MM.1S (cell line): ENCODE measurements at regions not wholly inside any gene's neighbourhood (a gene's known extent, or its start where the extent isn't known, plus 50 kb on each side); places are given as distances from the start of the nearest gene placed in this dataset.

Experiments used
- DNase-seq: peaks from one replicate; pipeline ENCODE4 v3.0.0-alpha.2; 2015
- H2AFZ ChIP-seq: fragments of 300-600 bp; sonication (generic); 2 replicates; pipeline ENCODE4 v1.6.0; 2016; ENCODE audit warnings: antibody characterized with exemption, low read length
- H3F3A ChIP-seq: fragments of 300-600 bp; sonication (generic); 2 replicates; pipeline ENCODE4 v1.6.1; 2016; ENCODE audit warnings: mild to moderate bottlenecking, antibody characterized with exemption, low read length, moderate library complexity, mixed read lengths; ENCODE audit not compliant: insufficient read depth
- H3K27ac ChIP-seq: fragments of 300-600 bp; sonication (generic); 2 replicates; pipeline ENCODE4 v1.5.1; 2016; ENCODE audit warnings: mild to moderate bottlenecking, low read length
- H3K27me3 ChIP-seq: fragments of 300-600 bp; sonication (generic); replicated peaks from 2 replicates; pipeline ENCODE4 v1.6.0; 2016; ENCODE audit warnings: low read length; ENCODE audit not compliant: insufficient read depth
- H3K36me3 ChIP-seq: fragments of 300-600 bp; sonication (generic); replicated peaks from 2 replicates; pipeline ENCODE4 v1.6.1; 2016; ENCODE audit warnings: mild to moderate bottlenecking, low read length, mixed read lengths; ENCODE audit not compliant: insufficient read depth
- H3K4me1 ChIP-seq: fragments of 300-600 bp; sonication (generic); 2 replicates; pipeline ENCODE4 v1.6.1; 2016; ENCODE audit warnings: low read length, mixed read lengths
- H3K4me2 ChIP-seq: fragments of 300-600 bp; sonication (generic); 2 replicates; pipeline ENCODE4 v1.6.0; 2016; ENCODE audit warnings: low read depth, low read length
- H3K4me3 ChIP-seq: fragments of 300-600 bp; sonication (generic); 2 replicates; pipeline ENCODE4 v1.5.1; 2016; ENCODE audit warnings: low read length, mixed read lengths
- H3K79me2 ChIP-seq: fragments of 300-600 bp; sonication (generic); 2 replicates; pipeline ENCODE4 v1.6.1; 2016; ENCODE audit warnings: mixed run types, low read length, mixed read lengths
- H3K9ac ChIP-seq: fragments of 300-600 bp; sonication (generic); 2 replicates; pipeline ENCODE4 v1.6.1; 2016; ENCODE audit warnings: low read length, mixed read lengths
- H3K9me2 ChIP-seq: fragments of 300-600 bp; sonication (generic); replicated peaks from 2 replicates; pipeline ENCODE4 v1.6.1; 2016; ENCODE audit warnings: mild to moderate bottlenecking, low read length, mixed read lengths; ENCODE audit not compliant: insufficient read depth
- H3K9me3 ChIP-seq: fragments of 300-600 bp; sonication (generic); replicated peaks from 2 replicates; pipeline ENCODE4 v1.6.1; 2016; ENCODE audit warnings: mild to moderate bottlenecking, low read length, mixed read lengths; ENCODE audit not compliant: insufficient read depth
- H4K20me1 ChIP-seq: fragments of 300-600 bp; sonication (generic); 2 replicates; pipeline ENCODE4 v1.6.1; 2016; ENCODE audit warnings: mild to moderate bottlenecking, low read length, moderate library complexity, mixed read lengths; ENCODE audit not compliant: insufficient read depth
- EZH2 ChIP-seq: fragments of 300-600 bp; sonication (generic); optimal IDR thresholded peaks from 2 replicates; pipeline ENCODE3; 2017; ENCODE audit warnings: low read depth, mild to moderate bottlenecking, antibody characterized with exemption, low read length, mixed read lengths
- EZH2phosphoT487 ChIP-seq: fragments of 300-600 bp; sonication (generic); IDR thresholded peaks from 2 replicates; pipeline ENCODE4 v1.6.1; 2018; ENCODE audit warnings: antibody characterized with exemption, low read length
- TF ChIP-seq, protein P1 (sequence below): fragments of 300-600 bp; sonication (generic); IDR thresholded peaks from 2 replicates; pipeline ENCODE4 v1.5.1; 2016; ENCODE audit warnings: antibody characterized with exemption, low read length, mixed read lengths

DNA sequence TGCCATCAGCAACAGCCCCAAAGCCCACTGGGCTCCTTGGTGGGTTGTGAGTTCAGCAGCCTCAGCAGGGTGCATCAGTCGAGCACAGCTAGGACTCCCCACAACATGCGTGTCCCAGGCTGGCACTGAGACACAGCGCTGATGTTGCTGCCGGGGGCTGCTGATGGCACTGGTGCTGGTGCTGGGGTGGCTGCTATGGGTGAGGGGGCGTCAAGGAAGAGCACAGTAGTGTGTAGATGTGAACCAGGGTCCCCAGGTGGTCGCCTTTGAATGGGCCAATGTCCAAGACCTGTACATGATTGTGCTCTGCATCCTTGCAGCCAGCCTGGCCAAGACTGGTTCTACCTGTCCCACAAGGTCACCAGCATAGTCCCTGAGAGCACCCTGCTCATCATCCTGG, 121.3 kb upstream of the SERPIND1 start:
- no peak overlapping the region for H3K4me2 ChIP-seq
- TF ChIP-seq, protein P1, sequence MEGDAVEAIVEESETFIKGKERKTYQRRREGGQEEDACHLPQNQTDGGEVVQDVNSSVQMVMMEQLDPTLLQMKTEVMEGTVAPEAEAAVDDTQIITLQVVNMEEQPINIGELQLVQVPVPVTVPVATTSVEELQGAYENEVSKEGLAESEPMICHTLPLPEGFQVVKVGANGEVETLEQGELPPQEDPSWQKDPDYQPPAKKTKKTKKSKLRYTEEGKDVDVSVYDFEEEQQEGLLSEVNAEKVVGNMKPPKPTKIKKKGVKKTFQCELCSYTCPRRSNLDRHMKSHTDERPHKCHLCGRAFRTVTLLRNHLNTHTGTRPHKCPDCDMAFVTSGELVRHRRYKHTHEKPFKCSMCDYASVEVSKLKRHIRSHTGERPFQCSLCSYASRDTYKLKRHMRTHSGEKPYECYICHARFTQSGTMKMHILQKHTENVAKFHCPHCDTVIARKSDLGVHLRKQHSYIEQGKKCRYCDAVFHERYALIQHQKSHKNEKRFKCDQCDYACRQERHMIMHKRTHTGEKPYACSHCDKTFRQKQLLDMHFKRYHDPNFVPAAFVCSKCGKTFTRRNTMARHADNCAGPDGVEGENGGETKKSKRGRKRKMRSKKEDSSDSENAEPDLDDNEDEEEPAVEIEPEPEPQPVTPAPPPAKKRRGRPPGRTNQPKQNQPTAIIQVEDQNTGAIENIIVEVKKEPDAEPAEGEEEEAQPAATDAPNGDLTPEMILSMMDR: no peak
- TF ChIP-seq EZH2 (no peak), EZH2phosphoT487 (no peak)
- H4K20me1 ChIP-seq: no peaks in the 10 kb centered on the region
- H3K27ac ChIP-seq: no peak overlapping the region
- H2AFZ ChIP-seq: no peak overlapping the region
- no peak for DNase-seq
- H3K9ac ChIP-seq: no peak overlapping the region
- H3K9me2 ChIP-seq: no peaks in the 10 kb centered on the region
- no peaks in the 10 kb centered on the region for H3K4me1 ChIP-seq
- H3K27me3 ChIP-seq: peaks cover 6% of the 10 kb centered on the region
- no peaks in the 10 kb centered on the region for H3K36me3 ChIP-seq
- H3K4me3 ChIP-seq: no peak overlapping the region
- H3K79me2 ChIP-seq: no peaks in the 10 kb centered on the region
- H3F3A ChIP-seq: no peaks in the 10 kb centered on the region
- H3K9me3 ChIP-seq: no peaks in the 10 kb centered on the region

DNA sequence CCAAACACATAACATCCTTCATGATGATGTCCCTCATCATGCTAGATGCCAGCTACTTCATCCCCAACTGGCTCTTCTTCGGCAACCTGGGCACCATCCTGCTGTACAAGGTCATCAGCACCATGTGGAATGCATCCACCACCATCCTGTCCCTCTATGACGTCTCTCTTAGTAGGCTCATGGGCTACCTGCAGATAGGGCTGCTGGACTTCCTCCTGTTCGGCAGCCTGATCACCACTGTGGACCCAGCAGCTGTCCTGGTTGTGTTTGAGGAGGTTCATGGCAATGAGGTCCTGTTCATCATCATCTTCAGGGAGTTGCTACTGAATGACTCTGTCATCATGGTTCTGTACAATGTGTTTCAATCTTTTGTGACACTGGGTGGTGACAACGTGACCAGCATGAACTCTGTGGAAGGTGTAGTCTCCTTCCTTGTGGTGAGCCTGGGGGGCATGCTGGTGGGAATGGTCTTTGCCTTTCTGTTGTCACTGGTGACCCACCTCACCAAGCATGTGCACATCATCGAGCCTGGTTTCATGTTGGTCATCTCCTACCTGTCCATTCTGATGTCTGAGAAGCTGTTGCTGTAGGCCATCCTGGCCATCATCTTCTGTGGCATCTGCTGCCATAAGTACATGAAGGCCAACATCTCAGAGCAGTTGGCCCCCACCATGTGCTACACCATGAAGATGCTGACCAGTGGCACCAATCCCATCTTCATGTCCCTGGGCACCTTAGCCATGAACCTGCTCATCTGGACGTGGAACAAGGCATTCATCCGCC, 120.7 kb upstream of the SERPIND1 start:
- Histone ChIP-seq H3K79me2 (no peaks in the 10 kb centered on the region), H3K4me2 (no peak overlapping the region), H2AFZ (no peak overlapping the region), H3K9me3 (no peaks in the 10 kb centered on the region), H3K36me3 (no peaks in the 10 kb centered on the region), H3K4me3 (no peak overlapping the region), H3K9ac (no peak overlapping the region), H4K20me1 (no peaks in the 10 kb centered on the region), H3K4me1 (no peaks in the 10 kb centered on the region), H3K9me2 (no peaks in the 10 kb centered on the region), H3F3A (no peaks in the 10 kb centered on the region), H3K27ac (no peak overlapping the region), H3K27me3 (peaks cover 12% of the 10 kb centered on the region)
- DNase-seq: no peak
- TF ChIP-seq EZH2phosphoT487 (no peak), EZH2 (no peak)
- TF ChIP-seq, protein P1: no peak

DNA sequence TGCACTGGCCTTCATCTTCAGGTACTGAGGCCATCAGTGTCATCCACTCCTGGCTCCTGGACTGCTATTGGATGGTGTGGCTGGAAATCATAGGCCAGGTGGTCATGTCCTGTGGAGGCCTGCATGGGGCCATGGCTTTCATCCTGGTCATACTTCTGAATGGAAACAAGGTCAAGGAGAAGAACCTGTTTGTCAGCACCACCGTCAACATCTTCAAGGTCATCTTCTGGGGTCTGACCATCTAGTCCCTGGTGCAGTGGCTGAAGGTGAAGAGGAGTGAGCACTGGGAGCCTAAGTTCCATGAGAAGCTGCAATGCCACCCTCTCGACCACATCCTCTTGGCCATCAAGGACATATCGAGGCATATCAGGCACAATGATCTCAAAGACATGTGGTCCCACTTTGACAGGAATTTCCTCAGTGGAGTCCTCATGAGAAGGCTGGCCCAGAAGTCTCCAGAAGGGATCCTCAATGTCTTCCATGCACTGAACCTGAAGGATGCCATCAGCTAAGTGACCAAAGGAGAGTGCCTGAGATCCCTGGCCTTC, 120.0 kb upstream of the SERPIND1 start:
- Histone ChIP-seq H3K79me2 (no peaks in the 10 kb centered on the region), H3K27ac (no peak overlapping the region), H2AFZ (no peak overlapping the region), H3K36me3 (no peaks in the 10 kb centered on the region), H3K4me2 (no peak overlapping the region), H3K9ac (no peak overlapping the region), H3K27me3 (peaks cover 17% of the 10 kb centered on the region), H3K9me2 (no peaks in the 10 kb centered on the region), H3K9me3 (no peaks in the 10 kb centered on the region), H4K20me1 (no peaks in the 10 kb centered on the region), H3F3A (no peaks in the 10 kb centered on the region), H3K4me1 (no peaks in the 10 kb centered on the region), H3K4me3 (no peak overlapping the region)
- DNase-seq: no peak
- TF ChIP-seq, protein P1: no peak
- no peak for TF ChIP-seq EZH2phosphoT487
- no peak for TF ChIP-seq EZH2
